Stomach (tissue), 4 donors: ENCODE measurements at regions not wholly inside any gene's neighbourhood (a gene's known extent, or its start where the extent isn't known, plus 50 kb on each side); places are given as distances from the start of the nearest gene placed in this dataset.

ENCODE experiments used
- POLR2AphosphoS5 ChIP-seq, 3 donors: sonication (generic); formaldehyde crosslinking; IDR thresholded peaks; one replicate each; pipeline ENCODE4 v1.6.1; 2016; ENCODE audit warnings: antibody characterized with exemption in 3 of 3
- TF ChIP-seq, protein P1 (sequence below), 7 experiments: fragments of 450-650 bp in 4 of 7; fragments of 200-600 bp in 3 of 7; sonication (generic) in 3 of 7; IDR thresholded peaks; one replicate each; pipeline ENCODE4 v1.5.1; 2016 to 2019; ENCODE audit warnings: antibody characterized with exemption in 7 of 7, control low read depth in 2 of 7, mild to moderate bottlenecking in 1 of 7

DNA sequence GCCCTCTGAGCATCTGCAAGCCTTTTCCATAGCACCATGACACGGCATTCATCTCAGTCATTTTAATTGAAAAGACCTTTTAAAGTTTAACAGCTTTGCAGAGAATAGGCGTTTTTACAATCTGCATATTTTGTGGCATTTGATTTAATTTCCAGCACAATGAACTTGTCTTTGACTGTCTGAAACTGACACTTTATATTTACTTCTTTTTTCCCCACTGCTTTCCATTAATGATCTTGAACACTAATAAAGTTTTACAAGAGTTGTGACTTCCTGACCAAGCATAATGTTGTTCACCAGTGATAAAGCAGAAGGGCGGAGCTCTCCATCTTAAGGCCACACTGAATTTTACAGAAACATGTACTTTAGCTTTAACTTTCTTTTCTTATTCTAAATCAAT is 548.7 kb downstream of the FAM181B start:
- TF ChIP-seq, protein P1, sequence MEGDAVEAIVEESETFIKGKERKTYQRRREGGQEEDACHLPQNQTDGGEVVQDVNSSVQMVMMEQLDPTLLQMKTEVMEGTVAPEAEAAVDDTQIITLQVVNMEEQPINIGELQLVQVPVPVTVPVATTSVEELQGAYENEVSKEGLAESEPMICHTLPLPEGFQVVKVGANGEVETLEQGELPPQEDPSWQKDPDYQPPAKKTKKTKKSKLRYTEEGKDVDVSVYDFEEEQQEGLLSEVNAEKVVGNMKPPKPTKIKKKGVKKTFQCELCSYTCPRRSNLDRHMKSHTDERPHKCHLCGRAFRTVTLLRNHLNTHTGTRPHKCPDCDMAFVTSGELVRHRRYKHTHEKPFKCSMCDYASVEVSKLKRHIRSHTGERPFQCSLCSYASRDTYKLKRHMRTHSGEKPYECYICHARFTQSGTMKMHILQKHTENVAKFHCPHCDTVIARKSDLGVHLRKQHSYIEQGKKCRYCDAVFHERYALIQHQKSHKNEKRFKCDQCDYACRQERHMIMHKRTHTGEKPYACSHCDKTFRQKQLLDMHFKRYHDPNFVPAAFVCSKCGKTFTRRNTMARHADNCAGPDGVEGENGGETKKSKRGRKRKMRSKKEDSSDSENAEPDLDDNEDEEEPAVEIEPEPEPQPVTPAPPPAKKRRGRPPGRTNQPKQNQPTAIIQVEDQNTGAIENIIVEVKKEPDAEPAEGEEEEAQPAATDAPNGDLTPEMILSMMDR (IDR thresholded peaks at IDR 0.05): no peak
- TF ChIP-seq POLR2AphosphoS5 (IDR thresholded peaks at IDR 0.05): no peak
